ENCODE measurements at regions not wholly inside any gene's neighbourhood (a gene's known extent, or its start where the extent isn't known, plus 50 kb on each side); places are given as distances from the start of the nearest gene placed in this dataset.

DNA sequence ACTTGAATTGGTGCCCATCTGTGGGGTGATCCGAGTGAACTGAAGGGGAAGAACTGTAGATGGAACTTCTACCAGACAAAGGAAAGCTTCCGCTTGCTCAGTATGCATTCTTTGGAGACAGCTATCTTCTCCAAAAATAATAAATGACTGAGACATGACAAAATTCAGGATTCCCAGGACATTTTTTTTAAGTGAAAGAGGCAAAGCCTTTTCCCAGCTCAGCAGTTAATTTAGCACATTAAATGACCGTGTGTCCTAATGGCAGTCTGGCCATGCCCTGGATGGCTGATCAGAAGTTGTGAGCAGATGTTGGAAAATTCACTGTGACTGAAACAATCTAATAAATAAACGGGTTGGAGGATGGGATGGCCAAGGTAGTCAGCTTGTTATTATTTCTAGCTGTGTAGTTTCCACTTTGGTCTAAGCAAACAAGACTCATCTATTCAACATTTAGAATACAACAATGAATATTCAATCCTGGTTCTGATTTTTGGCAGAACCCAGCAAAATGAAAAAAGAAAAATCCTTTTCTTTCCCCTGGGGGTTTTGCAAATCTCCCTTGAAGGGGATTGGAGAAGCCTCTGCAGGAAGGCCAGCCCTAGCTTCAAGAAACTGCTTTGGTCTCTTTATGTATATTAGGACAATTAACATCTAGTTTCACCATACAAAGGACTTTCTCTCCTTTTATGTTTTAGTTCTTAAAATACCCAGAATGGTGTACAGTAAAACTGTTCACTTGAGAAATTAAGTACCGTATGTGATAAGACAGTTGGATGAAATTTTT, 540.9 kb upstream of the MDFIC2 start:
- TF ChIP-seq, protein P1, sequence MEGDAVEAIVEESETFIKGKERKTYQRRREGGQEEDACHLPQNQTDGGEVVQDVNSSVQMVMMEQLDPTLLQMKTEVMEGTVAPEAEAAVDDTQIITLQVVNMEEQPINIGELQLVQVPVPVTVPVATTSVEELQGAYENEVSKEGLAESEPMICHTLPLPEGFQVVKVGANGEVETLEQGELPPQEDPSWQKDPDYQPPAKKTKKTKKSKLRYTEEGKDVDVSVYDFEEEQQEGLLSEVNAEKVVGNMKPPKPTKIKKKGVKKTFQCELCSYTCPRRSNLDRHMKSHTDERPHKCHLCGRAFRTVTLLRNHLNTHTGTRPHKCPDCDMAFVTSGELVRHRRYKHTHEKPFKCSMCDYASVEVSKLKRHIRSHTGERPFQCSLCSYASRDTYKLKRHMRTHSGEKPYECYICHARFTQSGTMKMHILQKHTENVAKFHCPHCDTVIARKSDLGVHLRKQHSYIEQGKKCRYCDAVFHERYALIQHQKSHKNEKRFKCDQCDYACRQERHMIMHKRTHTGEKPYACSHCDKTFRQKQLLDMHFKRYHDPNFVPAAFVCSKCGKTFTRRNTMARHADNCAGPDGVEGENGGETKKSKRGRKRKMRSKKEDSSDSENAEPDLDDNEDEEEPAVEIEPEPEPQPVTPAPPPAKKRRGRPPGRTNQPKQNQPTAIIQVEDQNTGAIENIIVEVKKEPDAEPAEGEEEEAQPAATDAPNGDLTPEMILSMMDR (conservative IDR thresholded peaks at IDR 0.05; ENCODE audit: low read depth, low read length): no peak
- no peak for TF ChIP-seq EZH2 (IDR thresholded peaks at IDR 0.05; ENCODE audit: borderline replicate concordance, low read depth, low read length, poor library complexity, severe bottlenecking)
